H9 (cell line): ENCODE measurements at regions not wholly inside any gene's neighbourhood (a gene's known extent, or its start where the extent isn't known, plus 50 kb on each side); places are given as distances from the start of the nearest gene placed in this dataset.

Source experiments
- DNase-seq: peaks from one replicate; pipeline ENCODE4 v3.0.0-alpha.2; 2017
- H2AFZ ChIP-seq: one replicate; pipeline ENCODE4 v1.6.1; 2013; ENCODE audit warnings: mild to moderate bottlenecking, low read length, control low read depth, moderate library complexity
- H2AK5ac ChIP-seq: 2 replicates; pipeline ENCODE4 v1.6.1; 2013; ENCODE audit warnings: low read length, control low read depth, mixed read lengths; ENCODE audit not compliant: insufficient read length
- H2BK120ac ChIP-seq: one replicate; pipeline ENCODE4 v1.6.1; 2013; ENCODE audit warnings: low read depth, mild to moderate bottlenecking, low read length, control low read depth, inconsistent platforms; ENCODE audit not compliant: poor library complexity, severe bottlenecking
- H2BK12ac ChIP-seq: 2 replicates; pipeline ENCODE4 v1.6.1; 2013; ENCODE audit warnings: low read length, control low read depth, mixed read lengths, low read depth; ENCODE audit not compliant: insufficient read length
- H2BK15ac ChIP-seq: 2 replicates; pipeline ENCODE4 v1.6.1; 2013; ENCODE audit warnings: low read depth, low read length, control low read depth
- H2BK20ac ChIP-seq: one replicate; pipeline ENCODE4 v1.6.1; 2013; ENCODE audit warnings: low read depth, mild to moderate bottlenecking, low read length, control low read depth, inconsistent platforms; ENCODE audit not compliant: poor library complexity, severe bottlenecking
- H2BK5ac ChIP-seq: 2 replicates; pipeline ENCODE4 v1.6.1; 2013; ENCODE audit warnings: low read length, control low read depth, mixed read lengths; ENCODE audit not compliant: insufficient read length
- H3K14ac ChIP-seq: 2 replicates; pipeline ENCODE4 v1.6.1; 2013; ENCODE audit warnings: low read length, control low read depth; ENCODE audit not compliant: insufficient read depth
- H3K18ac ChIP-seq: 2 replicates; pipeline ENCODE4 v1.6.1; 2013; ENCODE audit warnings: low read depth, mild to moderate bottlenecking, mixed read lengths, low read length, control low read depth; ENCODE audit not compliant: insufficient read length
- H3K23ac ChIP-seq: 2 replicates; pipeline ENCODE4 v1.6.1; 2013; ENCODE audit warnings: low read length, control low read depth, mixed read lengths, low read depth; ENCODE audit not compliant: insufficient read length
- H3K23me2 ChIP-seq: 2 replicates; pipeline ENCODE4 v1.6.1; 2013; ENCODE audit warnings: low read depth, mild to moderate bottlenecking, mixed read lengths, low read length, control low read depth; ENCODE audit not compliant: insufficient read length, poor library complexity, severe bottlenecking
- H3K27ac ChIP-seq: 2 replicates; pipeline ENCODE4 v1.5.1; 2013; ENCODE audit warnings: low read length, control low read depth, mixed read lengths, low read depth; ENCODE audit not compliant: insufficient read length
- H3K27me3 ChIP-seq: 2 replicates; pipeline ENCODE4 v1.6.1; 2013; ENCODE audit warnings: low read length, control low read depth, inconsistent platforms; ENCODE audit not compliant: insufficient read depth
- H3K4ac ChIP-seq: 2 replicates; pipeline ENCODE4 v1.6.1; 2013; ENCODE audit warnings: low read depth, mild to moderate bottlenecking, control low read depth, inconsistent platforms, low read length, moderate library complexity
- H3K4me1 ChIP-seq: 2 replicates; pipeline ENCODE4 v1.6.1; 2013; ENCODE audit warnings: low read length, control low read depth, inconsistent platforms; ENCODE audit not compliant: insufficient read depth
- H3K4me2 ChIP-seq: 2 replicates; pipeline ENCODE4 v1.6.1; 2013; ENCODE audit warnings: low read length, control low read depth, mixed read lengths; ENCODE audit not compliant: insufficient read length, insufficient read depth
- H3K56ac ChIP-seq: 2 replicates; pipeline ENCODE4 v1.6.1; 2013; ENCODE audit warnings: low read depth, mild to moderate bottlenecking, mixed read lengths, low read length, control low read depth; ENCODE audit not compliant: insufficient read length
- H3K79me1 ChIP-seq: 2 replicates; pipeline ENCODE4 v1.6.1; 2013; ENCODE audit warnings: low read depth, mild to moderate bottlenecking, moderate library complexity, low read length, control low read depth, inconsistent platforms; ENCODE audit not compliant: insufficient read depth, poor library complexity, severe bottlenecking
- H3K79me2 ChIP-seq: 2 replicates; pipeline ENCODE4 v1.6.1; 2013; ENCODE audit warnings: low read length, control low read depth, inconsistent platforms; ENCODE audit not compliant: insufficient read depth
- H3K9ac ChIP-seq: 2 replicates; pipeline ENCODE4 v1.6.1; 2013; ENCODE audit warnings: low read length, control low read depth, mixed read lengths; ENCODE audit not compliant: insufficient read length; ENCODE audit errors: extremely low read depth
- H3K9me3 ChIP-seq: one replicate; pipeline ENCODE4 v1.6.1; 2013; ENCODE audit warnings: low read depth, low read length, inconsistent platforms; ENCODE audit not compliant: control insufficient read depth
- H3T11ph ChIP-seq: one replicate; pipeline ENCODE4 v1.6.1; 2013; ENCODE audit warnings: mild to moderate bottlenecking, low read length, control low read depth, inconsistent platforms
- H4K20me1 ChIP-seq: one replicate; pipeline ENCODE4 v1.6.1; 2013; ENCODE audit not compliant: control insufficient read depth, insufficient read length, insufficient read depth
- H4K5ac ChIP-seq: 2 replicates; pipeline ENCODE4 v1.6.1; 2013; ENCODE audit warnings: low read depth, mild to moderate bottlenecking, mixed read lengths, low read length, control low read depth; ENCODE audit not compliant: insufficient read length
- H4K8ac ChIP-seq: replicated peaks from 2 replicates; pipeline ENCODE4 v1.6.1; 2013; ENCODE audit warnings: low read length, control low read depth, mixed read lengths, low read depth; ENCODE audit not compliant: insufficient read length
- H4K91ac ChIP-seq: 2 replicates; pipeline ENCODE4 v1.6.1; 2013; ENCODE audit warnings: low read depth, mild to moderate bottlenecking, moderate library complexity, mixed read lengths, low read length, control low read depth; ENCODE audit not compliant: insufficient read length
- H3K27ac Mint-ChIP-seq, 3 experiments: 2 replicates in 2 of 3; 3 replicates in 1 of 3; pipeline ENCODE4 v1.8.0; 2020 to 2021; ENCODE audit warnings: mixed read lengths in 3 of 3, mild to moderate bottlenecking in 1 of 3, moderate library complexity in 1 of 3
- H3K27me3 Mint-ChIP-seq: 2 replicates; pipeline ENCODE4 v1.8.0; 2021; ENCODE audit warnings: low read depth, mild to moderate bottlenecking, moderate library complexity, mixed read lengths
- H3K36me3 Mint-ChIP-seq, 3 experiments: 2 replicates in 2 of 3; 3 replicates in 1 of 3; pipeline ENCODE4 v1.8.0; 2020 to 2021; ENCODE audit warnings: low read depth in 3 of 3, mixed read lengths in 3 of 3; ENCODE audit not compliant: insufficient read depth in 1 of 3
- H3K4me1 Mint-ChIP-seq, 2 experiments: 2 replicates each; pipeline ENCODE4 v1.8.0; 2020; ENCODE audit warnings: mixed read lengths in 2 of 2
- H3K4me3 Mint-ChIP-seq, 2 experiments: 2 replicates in 1 of 2; 3 replicates in 1 of 2; pipeline ENCODE4 v1.8.0; 2020 to 2021; ENCODE audit warnings: mild to moderate bottlenecking in 2 of 2, mixed read lengths in 2 of 2, moderate library complexity in 1 of 2
- H3K9me3 Mint-ChIP-seq, 2 experiments: 2 replicates in 1 of 2; 3 replicates in 1 of 2; pipeline ENCODE4 v1.8.0; 2020; ENCODE audit warnings: mild to moderate bottlenecking in 2 of 2, mixed read lengths in 2 of 2, moderate library complexity in 1 of 2
- WGBS: extraction: QIAGEN DNeasy Blood & Tissue Kit; methylation state at CpG from one replicate; pipeline ENCODE4 v1.1.7; 2013; ENCODE audit warnings: missing lambda C conversion rate, low lambda C conversion rate, mixed read lengths; ENCODE audit not compliant: insufficient read length; ENCODE audit errors: extremely low coverage; 5-methylcytosine and 5-hydroxymethylcytosine counted together
- TF ChIP-seq, protein P1 (sequence below): fragments of 200-600 bp; sonication (generic); conservative IDR thresholded peaks from 3 replicates; pipeline ENCODE4 v1.8.0; 2021; ENCODE audit warnings: antibody characterized with exemption, mild to moderate bottlenecking

DNA sequence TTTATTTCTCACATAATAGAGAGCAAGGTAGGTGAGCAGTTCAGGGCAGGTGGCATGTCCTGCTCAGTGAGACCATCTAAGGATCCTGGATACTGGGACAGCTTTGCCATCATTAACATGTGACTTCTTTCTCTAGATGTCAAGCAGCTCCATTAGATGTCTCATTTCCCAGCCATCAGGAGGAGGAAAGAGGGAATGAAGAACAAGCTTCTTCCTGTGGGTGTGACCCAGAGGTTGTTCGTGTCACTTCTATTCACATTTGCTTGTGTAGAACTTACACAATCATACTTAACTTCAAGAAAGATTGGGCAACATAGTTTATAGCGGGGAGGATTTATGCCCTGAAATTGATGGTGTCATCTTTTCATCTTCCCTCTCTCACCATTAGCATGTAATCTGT, 169.2 kb upstream of the B3GALT2 start:
- H3K27ac ChIP-seq: no peak overlapping the region
- H3K9ac ChIP-seq: no peak overlapping the region
- no peak overlapping the region for H3K4me2 ChIP-seq
- H3K79me1 ChIP-seq: no peaks in the 10 kb centered on the region
- H3K14ac ChIP-seq: no peak overlapping the region
- H2BK5ac ChIP-seq: no peak overlapping the region
- H3K79me2 ChIP-seq: no peaks in the 10 kb centered on the region
- H4K20me1 ChIP-seq: no peaks in the 10 kb centered on the region
- no peak overlapping the region for H4K8ac ChIP-seq
- no peak overlapping the region for H3K4ac ChIP-seq
- H2BK12ac ChIP-seq: no peak overlapping the region
- no peaks in the 10 kb centered on the region for H3K9me3 Mint-ChIP-seq
- no CpG with 5 or more reads among the region's 2 CpGs for WGBS
- H3T11ph ChIP-seq: no peak overlapping the region
- no peaks in the 10 kb centered on the region for H3K36me3 Mint-ChIP-seq
- no peak overlapping the region for H3K4me3 Mint-ChIP-seq
- H3K9me3 ChIP-seq: no peaks in the 10 kb centered on the region
- no peak overlapping the region for H3K27ac Mint-ChIP-seq
- peaks cover 0 to 4% of the 10 kb centered on the region in 2 experiments; a peak in 1 of 4 replicates for H3K4me1 Mint-ChIP-seq
- H4K5ac ChIP-seq: no peak overlapping the region
- H2AK5ac ChIP-seq: no peak overlapping the region
- H3K27me3 ChIP-seq: no peaks in the 10 kb centered on the region
- H2BK15ac ChIP-seq: no peak overlapping the region
- no peak overlapping the region for H2BK20ac ChIP-seq
- no peak overlapping the region for H3K18ac ChIP-seq
- H3K27me3 Mint-ChIP-seq: no peaks in the 10 kb centered on the region
- H2AFZ ChIP-seq: no peak overlapping the region
- H4K91ac ChIP-seq: no peak overlapping the region
- no peaks in the 10 kb centered on the region for H3K23me2 ChIP-seq
- TF ChIP-seq, protein P1, sequence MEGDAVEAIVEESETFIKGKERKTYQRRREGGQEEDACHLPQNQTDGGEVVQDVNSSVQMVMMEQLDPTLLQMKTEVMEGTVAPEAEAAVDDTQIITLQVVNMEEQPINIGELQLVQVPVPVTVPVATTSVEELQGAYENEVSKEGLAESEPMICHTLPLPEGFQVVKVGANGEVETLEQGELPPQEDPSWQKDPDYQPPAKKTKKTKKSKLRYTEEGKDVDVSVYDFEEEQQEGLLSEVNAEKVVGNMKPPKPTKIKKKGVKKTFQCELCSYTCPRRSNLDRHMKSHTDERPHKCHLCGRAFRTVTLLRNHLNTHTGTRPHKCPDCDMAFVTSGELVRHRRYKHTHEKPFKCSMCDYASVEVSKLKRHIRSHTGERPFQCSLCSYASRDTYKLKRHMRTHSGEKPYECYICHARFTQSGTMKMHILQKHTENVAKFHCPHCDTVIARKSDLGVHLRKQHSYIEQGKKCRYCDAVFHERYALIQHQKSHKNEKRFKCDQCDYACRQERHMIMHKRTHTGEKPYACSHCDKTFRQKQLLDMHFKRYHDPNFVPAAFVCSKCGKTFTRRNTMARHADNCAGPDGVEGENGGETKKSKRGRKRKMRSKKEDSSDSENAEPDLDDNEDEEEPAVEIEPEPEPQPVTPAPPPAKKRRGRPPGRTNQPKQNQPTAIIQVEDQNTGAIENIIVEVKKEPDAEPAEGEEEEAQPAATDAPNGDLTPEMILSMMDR: no peak
- H3K4me1 ChIP-seq: no peaks in the 10 kb centered on the region
- no peak overlapping the region for H3K23ac ChIP-seq
- no peak overlapping the region for H3K56ac ChIP-seq
- no peak for DNase-seq
- H2BK120ac ChIP-seq: no peak overlapping the region
